IPS DF 6.9 (cell line): ENCODE measurements at regions not wholly inside any gene's neighbourhood (a gene's known extent, or its start where the extent isn't known, plus 50 kb on each side); places are given as distances from the start of the nearest gene placed in this dataset.

Source experiments
- DNase-seq: peaks from one replicate; pipeline ENCODE4 v3.0.0-alpha.2; 2013; ENCODE audit warnings: low read depth, low spot score
- H3K27ac ChIP-seq: one replicate; pipeline ENCODE4 v1.5.1; 2013; ENCODE audit warnings: low read length, control low read depth
- H3K27me3 ChIP-seq: 2 replicates; pipeline ENCODE4 v1.6.1; 2013; ENCODE audit warnings: mild to moderate bottlenecking, low read length; ENCODE audit not compliant: control insufficient read depth, insufficient read depth
- H3K36me3 ChIP-seq: 2 replicates; pipeline ENCODE4 v1.6.1; 2013; ENCODE audit warnings: low read length; ENCODE audit not compliant: control insufficient read depth, insufficient read depth
- H3K4me1 ChIP-seq: 2 replicates; pipeline ENCODE4 v1.6.1; 2013; ENCODE audit warnings: low read length; ENCODE audit not compliant: control insufficient read depth, insufficient read depth
- H3K4me3 ChIP-seq: 2 replicates; pipeline ENCODE4 v1.5.1; 2013; ENCODE audit warnings: mild to moderate bottlenecking, low read length
- H3K9me3 ChIP-seq: 2 replicates; pipeline ENCODE4 v1.6.1; 2013; ENCODE audit warnings: low read length, inconsistent platforms; ENCODE audit not compliant: control insufficient read depth, insufficient read depth
- WGBS: extraction: QIAGEN DNeasy Blood & Tissue Kit; methylation state at CpG from one replicate; pipeline ENCODE4 v1.1.7; 2013; ENCODE audit warnings: mixed read lengths, missing lambda C conversion rate; ENCODE audit not compliant: insufficient read length, insufficient coverage; 5-methylcytosine and 5-hydroxymethylcytosine counted together

DNA sequence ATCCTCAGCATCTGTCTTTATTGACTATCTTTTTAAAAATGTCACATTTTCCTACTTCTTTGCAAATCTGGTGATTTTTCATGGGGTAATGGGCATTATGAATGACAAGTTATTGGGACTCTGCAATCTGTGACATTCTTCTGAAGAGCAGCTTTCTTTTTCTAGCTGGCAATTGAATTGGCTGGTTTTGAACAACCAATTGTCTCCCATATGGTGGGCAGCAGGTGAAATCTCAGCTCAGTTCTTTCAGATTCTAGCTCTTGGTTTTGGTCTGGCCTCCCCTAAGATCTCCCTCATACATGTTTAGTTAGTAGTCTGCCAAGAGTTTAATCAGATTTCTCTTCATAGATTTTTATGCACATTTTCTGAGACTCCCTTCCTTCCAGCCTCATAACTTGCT lies 107.9 kb upstream of the EPB41L3 start:
- Histone ChIP-seq H3K9me3 (no peaks in the 10 kb centered on the region), H3K27me3 (no peaks in the 10 kb centered on the region), H3K27ac (no peak overlapping the region), H3K4me3 (no peak overlapping the region), H3K36me3 (no peaks in the 10 kb centered on the region), H3K4me1 (no peaks in the 10 kb centered on the region)
- no peak for DNase-seq

DNA sequence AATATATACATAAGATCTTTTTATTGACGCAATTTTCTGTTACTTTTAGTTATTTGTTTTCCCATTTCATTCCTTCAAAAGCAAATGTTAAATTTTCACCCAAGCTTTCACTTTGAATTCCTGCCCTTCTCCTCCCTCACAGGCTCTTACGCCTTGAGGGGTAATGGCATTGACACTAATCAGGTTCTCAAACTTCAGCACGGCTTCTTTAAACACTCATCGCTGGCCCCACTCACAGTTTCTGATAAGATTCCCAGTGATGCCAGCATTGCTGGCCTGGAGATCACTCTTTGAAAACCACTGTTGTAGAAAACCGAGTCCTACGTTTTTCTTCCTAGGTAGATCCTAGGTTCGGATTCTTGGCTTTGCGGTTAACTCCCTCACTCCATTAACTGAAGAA lies 105.6 kb upstream of the EPB41L3 start:
- WGBS: no CpG with 5 or more reads among the region's 8 CpGs
- Histone ChIP-seq H3K9me3 (no peaks in the 10 kb centered on the region), H3K27me3 (no peaks in the 10 kb centered on the region), H3K27ac (no peak overlapping the region), H3K4me3 (no peak overlapping the region), H3K36me3 (no peaks in the 10 kb centered on the region), H3K4me1 (0 out of 2 replicates have a peak, but pooled peaks cover 3% of the 10 kb centered on the region)
- DNase-seq: no peak

DNA sequence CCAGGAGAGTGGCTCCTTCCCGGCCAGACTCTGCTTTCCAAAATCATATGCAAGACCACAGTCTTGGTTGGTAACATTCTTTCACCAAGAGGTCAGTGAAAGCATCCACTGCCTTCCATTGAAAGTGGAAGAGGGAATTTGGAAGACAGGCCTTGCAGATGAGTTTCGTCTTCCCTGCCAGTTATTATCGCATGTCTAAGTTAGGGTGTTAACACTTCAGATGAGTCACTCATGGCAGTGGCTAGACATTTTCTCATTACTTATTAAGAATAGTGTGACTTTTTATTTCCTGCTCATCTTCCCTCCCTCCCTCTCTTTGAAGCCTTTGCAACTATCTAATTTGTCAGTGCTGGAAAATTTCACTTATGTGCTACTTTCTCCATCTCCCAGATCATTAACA lies 102.9 kb upstream of the EPB41L3 start:
- Histone ChIP-seq H3K27ac (no peak overlapping the region), H3K4me1 (peaks cover 4% of the 10 kb centered on the region; the same call in 1 of the 2 replicates), H3K9me3 (no peaks in the 10 kb centered on the region), H3K4me3 (no peak overlapping the region), H3K27me3 (no peaks in the 10 kb centered on the region), H3K36me3 (no peaks in the 10 kb centered on the region)
- no CpG with 5 or more reads among the region's 3 CpGs for WGBS
- no peak for DNase-seq

DNA sequence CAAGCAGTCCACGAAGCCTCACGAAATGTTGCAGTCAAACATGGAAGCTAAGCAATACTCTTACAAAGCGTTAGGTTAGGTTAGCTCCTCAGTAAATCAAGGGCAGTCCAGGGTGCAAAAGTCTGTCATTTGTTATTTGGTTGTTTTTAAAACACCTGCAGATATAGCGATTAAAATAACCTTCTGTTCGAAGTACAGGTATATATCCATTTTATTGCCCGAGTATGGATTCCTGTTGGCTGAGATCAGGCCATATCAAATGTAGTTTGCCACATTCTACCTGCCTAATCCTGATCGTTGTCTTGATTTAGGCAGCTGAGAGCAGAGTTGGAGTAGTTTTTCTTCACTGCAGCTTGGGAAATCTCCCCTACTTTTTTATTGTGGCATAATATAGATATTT lies 99.5 kb upstream of the EPB41L3 start:
- WGBS: no CpG with 5 or more reads among the region's 7 CpGs
- Histone ChIP-seq H3K27ac (no peak overlapping the region), H3K4me3 (no peak overlapping the region), H3K9me3 (no peaks in the 10 kb centered on the region), H3K36me3 (no peaks in the 10 kb centered on the region), H3K27me3 (no peaks in the 10 kb centered on the region), H3K4me1 (peaks cover 4% of the 10 kb centered on the region)
- DNase-seq: no peak

DNA sequence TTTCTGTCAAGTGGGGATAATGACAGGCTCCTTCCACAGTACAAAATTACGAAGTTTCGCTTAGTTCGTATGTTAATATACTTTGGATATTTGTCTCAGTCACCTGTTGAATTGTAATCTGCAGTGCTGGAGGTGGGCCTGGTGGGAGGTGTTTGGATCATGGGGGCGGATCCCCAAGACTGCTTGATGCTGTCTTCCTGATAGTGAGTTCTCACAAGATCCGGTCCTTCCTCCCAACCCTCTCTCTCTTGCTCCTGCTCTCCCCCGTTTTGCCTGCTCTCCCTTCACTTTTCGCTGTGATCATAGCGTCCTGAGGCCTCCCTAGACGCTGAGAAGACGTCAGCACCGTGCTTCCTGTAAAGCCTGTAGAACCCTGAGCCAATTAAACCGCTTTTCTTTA lies 97.1 kb upstream of the EPB41L3 start:
- Histone ChIP-seq H3K4me1 (peaks cover 2% of the 10 kb centered on the region), H3K9me3 (no peaks in the 10 kb centered on the region), H3K27ac (no peak overlapping the region), H3K27me3 (no peaks in the 10 kb centered on the region), H3K36me3 (no peaks in the 10 kb centered on the region), H3K4me3 (no peak overlapping the region)
- no peak for DNase-seq
- WGBS: no CpG with 5 or more reads among the region's 12 CpGs

DNA sequence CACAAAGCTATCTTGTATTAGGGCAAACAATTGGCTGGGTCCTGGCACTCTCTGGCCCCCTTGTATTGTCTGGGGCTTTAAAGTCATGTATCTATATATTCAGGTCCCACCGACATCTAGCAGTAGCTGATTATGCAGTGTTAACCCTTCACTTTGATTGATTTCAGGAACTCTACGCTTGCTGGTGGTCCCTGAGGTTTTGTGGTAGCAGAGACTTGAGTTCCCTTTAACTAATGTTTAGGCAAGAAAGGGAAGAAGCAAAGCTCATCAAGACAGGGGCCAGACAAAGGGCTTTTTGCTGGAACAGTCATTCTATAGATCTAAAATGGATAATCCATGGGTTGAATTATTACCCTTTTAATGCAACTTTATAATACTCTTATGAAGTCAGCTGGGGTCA lies 95.3 kb upstream of the EPB41L3 start:
- no peaks in the 10 kb centered on the region; the same call in none of the 2 replicates for H3K4me1 ChIP-seq
- H3K9me3 ChIP-seq: no peaks in the 10 kb centered on the region
- H3K27ac ChIP-seq: no peak overlapping the region
- no peak for DNase-seq
- no CpG with 5 or more reads among the region's 2 CpGs for WGBS
- H3K27me3 ChIP-seq: no peaks in the 10 kb centered on the region
- H3K36me3 ChIP-seq: no peaks in the 10 kb centered on the region
- no peak overlapping the region for H3K4me3 ChIP-seq

DNA sequence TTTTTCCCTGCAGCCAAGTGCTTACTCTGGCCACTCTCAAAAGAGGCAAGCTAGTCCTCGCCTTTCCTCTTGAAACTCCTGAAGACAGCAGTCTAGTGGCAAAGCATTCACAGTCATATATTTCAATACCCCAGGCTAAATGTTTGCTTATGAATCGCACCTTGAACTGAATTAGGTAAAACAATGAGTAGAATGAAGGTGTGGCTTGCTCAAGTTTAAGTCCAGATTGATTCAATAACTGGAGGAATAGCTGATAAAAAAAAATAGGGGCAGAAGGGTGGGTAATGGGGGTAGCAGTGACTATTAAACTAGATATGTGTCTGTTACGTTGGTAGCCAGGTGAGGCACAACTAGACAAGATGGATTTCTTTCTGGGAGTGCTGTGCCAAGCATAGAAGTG lies 88.2 kb upstream of the EPB41L3 start:
- no peak overlapping the region for H3K4me3 ChIP-seq
- H3K36me3 ChIP-seq: no peaks in the 10 kb centered on the region
- no peak for DNase-seq
- peaks cover 1% of the 10 kb centered on the region for H3K4me1 ChIP-seq
- no peaks in the 10 kb centered on the region for H3K9me3 ChIP-seq
- H3K27ac ChIP-seq: no peak overlapping the region
- peaks cover 17% of the 10 kb centered on the region for H3K27me3 ChIP-seq
- no CpG with 5 or more reads among the region's 3 CpGs for WGBS

DNA sequence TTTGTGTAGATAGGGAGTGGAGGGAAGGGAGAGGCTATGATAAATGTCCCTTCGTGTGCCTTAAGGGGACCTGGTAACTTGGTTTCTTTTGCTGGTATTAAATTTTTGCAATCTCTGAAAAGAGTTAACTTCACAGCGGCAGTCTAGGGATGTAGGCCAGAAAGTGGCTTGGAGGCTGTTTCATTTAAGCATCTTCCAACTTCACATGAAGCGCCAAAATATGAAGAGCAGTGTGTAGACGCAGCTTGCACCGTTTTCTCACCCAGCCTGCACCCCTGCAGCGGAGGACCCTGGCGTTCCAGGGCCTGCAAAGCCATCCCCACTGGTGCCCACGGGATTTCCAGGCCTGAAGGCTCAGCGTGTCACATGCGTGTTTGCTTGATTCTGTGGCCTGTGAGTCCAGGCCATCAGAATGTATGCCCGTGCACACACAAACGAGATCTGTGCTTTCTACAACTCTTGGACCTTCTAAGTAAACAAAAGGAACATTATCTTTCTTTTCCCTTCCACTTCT lies 87.2 kb upstream of the EPB41L3 start:
- no peaks in the 10 kb centered on the region for H3K36me3 ChIP-seq
- peaks cover 1% of the 10 kb centered on the region for H3K4me1 ChIP-seq
- no CpG with 5 or more reads among the region's 12 CpGs for WGBS
- no peak overlapping the region; the same call in 1 of the 2 replicates for H3K4me3 ChIP-seq
- H3K27me3 ChIP-seq: peaks cover 25% of the 10 kb centered on the region
- H3K9me3 ChIP-seq: no peaks in the 10 kb centered on the region
- no peak for DNase-seq
- H3K27ac ChIP-seq: no peak overlapping the region

DNA sequence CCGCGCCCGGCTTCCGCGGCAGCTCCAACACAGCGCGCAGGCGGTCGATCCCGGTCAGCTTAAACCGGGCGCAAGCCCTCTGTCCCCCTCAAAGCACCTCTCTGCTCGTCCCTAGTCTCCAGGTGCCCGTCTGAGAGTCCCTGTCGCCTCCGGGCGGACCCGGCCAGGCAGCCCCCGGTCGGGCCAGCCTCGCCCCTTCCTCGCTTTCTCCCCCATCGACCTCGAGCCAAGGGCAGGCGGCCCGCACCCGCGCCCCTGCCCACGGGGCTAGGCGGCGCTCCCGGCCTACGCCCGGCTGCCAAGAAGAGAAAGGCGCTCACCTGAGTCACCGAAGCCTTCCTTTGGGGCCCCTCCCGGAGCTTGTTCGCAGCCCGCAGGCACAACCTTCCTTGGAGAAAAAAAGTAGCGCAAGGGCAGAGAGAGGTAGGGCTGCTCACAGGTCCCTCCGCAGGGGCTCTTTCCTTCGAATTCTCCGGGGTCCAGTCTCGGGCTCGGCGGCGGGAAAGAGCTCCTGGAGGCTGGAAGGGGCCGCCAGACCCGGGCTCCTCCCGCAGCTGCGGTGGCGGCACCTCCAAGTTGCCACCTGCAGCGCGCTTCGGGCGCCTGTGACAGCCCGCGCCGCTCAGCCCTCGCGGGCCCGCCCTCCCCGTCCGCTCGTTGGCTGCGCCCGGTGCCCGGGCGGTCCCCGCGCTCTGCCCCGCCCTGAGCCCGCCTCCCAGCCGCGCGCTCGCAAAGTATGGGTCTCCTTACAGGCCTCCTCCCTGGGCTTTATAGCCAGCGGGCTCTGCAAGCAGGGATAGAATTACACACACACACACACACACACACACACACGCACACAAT lies 86.5 kb upstream of the EPB41L3 start:
- WGBS: no CpG with 5 or more reads among the region's 79 CpGs
- Histone ChIP-seq H3K4me3 (peak overlapping the region; percentile 67; the same call in 1 of the 2 replicates), H3K27ac (no peak overlapping the region), H3K36me3 (no peaks in the 10 kb centered on the region), H3K9me3 (no peaks in the 10 kb centered on the region), H3K4me1 (peaks cover 1% of the 10 kb centered on the region), H3K27me3 (peaks cover 26% of the 10 kb centered on the region)
- DNase-seq: no peak

DNA sequence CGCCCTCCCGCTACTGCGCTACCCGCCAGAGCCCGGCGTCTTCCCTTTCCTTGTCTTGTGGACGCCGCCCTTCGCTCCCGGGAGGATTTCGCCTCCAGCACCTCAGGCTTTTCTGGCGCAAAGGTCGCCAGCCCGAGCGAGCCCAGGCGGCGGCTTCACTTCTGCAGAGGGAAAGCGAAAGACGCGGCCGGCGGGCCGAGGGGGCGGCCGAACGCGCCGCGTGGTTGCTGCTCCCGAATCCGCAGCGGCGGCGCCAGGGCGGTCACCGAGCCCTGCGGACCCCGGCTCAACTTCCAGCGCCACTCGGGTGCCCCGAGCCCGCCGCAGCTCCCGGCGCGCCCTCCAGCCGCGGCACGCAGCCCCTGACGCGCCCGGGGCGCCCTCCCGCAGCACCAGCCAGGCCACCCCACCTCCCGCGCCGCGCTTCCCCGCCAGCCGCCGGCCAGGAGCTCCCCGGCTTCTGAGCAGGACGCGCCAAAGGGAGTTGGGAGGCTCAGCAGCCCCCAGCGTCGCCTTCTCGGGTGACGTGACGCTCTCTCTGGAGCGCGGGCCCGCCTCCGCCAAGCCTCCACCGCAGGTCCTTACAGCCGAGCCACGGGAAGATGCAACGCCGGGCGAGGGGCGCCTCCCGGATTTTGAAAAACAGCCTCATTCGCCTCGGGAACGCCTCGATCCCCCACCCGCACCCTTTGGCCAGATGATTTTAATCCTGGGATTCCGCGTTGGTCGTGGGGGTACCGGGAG lies 84.9 kb upstream of the EPB41L3 start:
- H3K27ac ChIP-seq: no peak overlapping the region
- no peak for DNase-seq
- peak overlapping the region; percentile 67 for H3K4me3 ChIP-seq
- H3K27me3 ChIP-seq: peaks cover 28% of the 10 kb centered on the region
- H3K4me1 ChIP-seq: peaks cover 5% of the 10 kb centered on the region
- WGBS: no CpG with 5 or more reads among the region's 90 CpGs
- no peaks in the 10 kb centered on the region for H3K9me3 ChIP-seq
- H3K36me3 ChIP-seq: no peaks in the 10 kb centered on the region
